NCI-H1092 (cell line): ENCODE measurements at regions not wholly inside any gene's neighbourhood (a gene's known extent, or its start where the extent isn't known, plus 50 kb on each side); places are given as distances from the start of the nearest gene placed in this dataset.
"Not testable (repeated sequence)": the region's sequence is repeated elsewhere in the genome, so short reads cannot be mapped to it uniquely, and the experiment has no call there.

Experiments
- DNase-seq: peaks from one replicate; lab custom pipeline; 2025; lab: John Stamatoyannopoulos, UW

DNA sequence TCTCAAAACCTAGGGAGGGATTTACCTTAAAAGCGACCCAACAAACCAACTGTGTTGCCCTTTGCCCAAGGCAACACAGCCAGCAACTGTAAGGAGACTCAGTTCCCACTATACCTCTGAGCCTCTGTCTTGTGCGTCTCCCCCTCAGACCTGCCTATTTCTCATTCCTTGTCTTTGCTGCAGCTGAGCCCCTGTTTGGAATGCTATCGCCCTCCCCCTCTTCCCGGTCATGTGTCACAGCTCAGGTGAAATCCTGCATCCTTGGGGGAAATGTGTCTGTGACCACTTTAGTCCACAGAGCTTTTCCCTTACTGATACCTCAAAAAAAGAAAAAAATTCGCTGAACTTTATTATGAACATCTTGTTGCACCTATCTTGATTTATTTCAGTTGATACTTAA is 52.0 kb upstream of the LRIG1 start:
- no peak for DNase-seq

DNA sequence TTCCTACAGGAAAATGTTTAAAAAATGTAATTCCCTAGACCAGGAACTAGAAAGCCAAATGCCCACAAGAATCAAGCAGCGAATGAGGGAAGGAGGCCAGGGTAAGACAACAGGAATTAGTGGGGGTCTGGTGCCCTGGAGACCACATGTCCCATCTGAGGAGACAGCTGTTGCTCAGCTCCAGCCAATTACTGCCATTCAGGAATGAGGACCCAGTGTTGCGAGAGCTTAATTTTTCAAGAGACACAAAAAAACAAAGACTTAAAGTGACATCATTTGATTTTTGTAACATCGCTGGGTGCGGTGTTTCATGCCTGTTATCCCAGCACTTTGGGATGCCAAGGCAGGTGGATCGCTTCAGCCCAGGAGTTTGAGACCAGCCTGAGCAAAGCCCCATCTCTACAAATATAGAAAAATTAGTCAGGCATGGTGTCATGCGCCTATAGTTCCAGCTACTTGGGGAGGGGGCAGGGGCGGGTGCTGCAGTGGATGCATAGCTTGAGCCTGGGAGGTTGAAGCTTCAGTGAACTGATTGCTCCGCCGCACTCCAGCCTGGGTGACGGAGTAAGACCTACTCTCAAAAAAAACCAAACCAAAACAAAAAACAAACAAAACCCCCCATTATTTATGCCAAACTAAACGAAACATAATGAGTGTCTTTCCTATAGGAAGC is 52.8 kb upstream of the LRIG1 start:
- no peak for DNase-seq

DNA sequence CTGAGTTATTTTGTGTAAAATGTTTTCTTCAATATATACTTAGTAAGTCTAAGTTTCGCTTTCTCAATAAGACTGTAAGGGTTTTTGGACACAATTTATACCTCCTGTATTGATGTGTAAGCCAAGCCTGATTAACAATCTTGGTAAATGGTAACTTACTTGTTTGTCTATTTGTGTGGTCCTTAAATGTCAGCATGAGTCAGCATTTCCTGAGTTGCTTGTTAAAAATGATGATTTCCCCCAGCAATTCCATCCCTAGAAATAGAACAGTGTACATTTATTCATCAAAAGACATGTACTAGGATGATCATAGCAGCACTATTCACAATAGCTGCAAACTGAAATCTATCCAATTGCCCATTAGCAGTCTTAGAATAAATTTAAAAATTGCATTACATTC is 53.4 kb upstream of the LRIG1 start:
- no peak for DNase-seq

DNA sequence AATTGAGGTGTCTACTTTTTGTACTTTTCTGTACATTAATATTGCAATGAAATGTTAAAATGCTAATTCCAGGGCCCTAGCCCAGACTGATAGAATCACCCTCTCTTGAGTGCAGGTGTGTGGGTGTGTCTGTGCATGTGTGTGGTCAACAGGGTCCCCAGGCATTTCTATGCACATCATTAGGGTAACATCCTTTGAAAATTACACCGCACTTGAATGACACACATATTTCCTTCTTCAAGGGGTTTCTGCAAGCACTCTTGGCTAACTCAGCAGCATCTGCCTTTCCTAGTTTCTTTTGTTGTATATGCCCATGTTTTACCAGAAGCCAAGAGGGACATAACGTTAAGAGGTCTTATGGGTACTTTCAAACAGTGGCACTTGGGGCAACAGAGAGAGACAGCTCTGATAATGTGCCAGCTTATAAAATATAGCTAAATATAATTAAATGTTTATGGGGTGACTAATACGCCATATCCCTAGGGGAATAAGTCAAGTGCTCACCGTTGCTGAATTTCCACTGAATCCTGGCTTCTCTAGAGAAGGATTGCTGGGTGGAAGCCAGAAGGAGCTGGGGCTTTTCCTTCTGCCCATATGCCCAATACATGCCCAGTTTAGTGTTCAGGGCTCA is 54.5 kb upstream of the LRIG1 start:
- no peak for DNase-seq

DNA sequence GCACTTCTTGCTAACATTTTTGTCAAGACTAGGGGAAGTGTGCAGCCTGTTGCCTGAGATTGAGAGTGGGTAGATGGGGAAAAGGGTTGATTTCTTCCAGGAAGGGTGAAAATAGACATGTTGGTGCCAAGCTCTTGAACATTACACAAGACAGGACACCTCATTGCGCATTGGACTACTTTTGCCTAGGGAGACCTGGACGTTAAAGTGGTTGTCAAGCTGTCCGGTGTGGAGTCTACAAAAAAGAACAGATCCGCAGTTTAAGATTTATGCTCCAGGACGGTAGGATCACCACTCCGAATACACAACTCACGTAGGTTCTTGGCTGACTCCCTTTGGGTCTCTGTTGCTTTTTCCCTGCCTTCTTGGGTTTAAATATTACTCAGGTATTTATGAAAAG is 56.3 kb upstream of the LRIG1 start:
- no peak for DNase-seq

DNA sequence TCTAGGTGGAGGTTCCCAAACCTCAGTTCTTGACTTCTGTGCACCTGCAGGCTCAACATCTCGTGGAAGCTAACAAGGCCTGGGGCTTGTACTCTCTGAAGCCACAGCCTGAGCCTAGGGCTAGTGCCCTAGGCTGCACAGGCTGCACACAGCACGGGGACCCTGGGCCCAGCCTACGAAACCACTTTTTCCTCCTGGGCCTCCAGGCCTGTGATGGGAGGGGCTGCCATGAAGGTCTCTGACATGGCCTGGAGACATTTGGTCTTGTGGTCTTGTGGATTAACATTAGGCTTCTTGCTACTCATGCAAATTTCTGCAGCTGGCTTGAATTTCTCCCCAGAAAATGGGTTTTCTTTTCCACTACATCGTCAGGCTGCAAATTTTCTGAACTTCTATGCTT is 59.1 kb upstream of the LRIG1 start:
- DNase-seq = not testable (repeated sequence)

DNA sequence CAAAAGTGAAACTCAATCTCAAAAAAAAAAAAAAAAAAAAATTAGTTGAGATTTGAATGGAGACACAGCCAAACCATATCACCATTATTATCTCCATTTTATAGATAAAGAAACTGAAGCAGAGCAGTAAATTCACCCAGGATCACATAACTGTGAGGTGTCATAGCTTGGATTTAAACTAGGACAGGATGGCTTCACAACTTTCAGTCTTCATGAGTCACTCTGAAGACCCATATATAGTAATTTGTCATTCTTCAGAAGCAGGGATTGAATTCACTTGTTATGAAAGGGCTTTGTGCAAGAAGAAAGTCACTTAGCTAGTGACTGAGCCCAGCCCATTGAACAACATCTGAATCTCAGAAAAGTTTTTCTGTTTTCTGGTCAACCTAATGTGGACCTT is 60.5 kb upstream of the LRIG1 start:
- no peak for DNase-seq

DNA sequence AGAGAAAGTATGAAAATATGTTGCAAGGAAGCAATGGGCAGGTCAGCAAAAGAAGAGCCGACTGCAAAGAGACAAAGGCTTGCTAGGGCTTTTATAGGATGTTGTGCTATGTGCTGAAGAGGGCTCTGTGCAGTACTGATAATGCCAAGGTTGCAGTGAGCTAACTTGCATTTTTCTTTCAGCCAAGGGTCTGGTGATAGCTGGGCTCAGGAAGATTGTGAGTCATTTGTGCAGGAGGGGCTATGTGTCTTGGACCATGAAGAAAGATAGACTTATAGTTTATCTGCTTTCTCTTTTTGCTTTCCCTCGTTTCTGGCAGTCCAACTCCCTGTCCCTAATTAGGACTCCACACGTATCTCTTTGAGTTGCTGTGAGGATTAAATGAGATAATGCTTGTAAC is 64.5 kb upstream of the LRIG1 start:
- DNase-seq = no peak

DNA sequence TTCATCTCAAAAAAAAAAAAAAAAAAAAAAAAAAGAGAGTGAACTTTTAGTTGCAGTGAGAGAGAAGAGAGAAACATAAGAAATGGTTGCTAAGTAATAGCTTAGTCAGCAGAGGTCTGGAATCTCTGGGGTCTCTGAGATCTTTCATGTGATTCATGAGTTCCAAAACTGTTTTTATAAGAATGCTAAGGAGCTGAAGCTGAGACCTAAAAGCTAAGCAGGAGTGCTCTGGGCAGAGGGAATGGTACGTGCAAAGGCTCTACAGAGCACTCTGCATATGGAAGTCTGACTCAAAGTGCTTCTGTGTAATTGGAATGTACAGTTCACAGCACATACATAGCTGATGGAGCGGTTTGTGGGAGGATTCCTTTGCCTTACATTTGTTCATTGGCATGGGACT is 66.3 kb upstream of the LRIG1 start:
- no peak for DNase-seq

DNA sequence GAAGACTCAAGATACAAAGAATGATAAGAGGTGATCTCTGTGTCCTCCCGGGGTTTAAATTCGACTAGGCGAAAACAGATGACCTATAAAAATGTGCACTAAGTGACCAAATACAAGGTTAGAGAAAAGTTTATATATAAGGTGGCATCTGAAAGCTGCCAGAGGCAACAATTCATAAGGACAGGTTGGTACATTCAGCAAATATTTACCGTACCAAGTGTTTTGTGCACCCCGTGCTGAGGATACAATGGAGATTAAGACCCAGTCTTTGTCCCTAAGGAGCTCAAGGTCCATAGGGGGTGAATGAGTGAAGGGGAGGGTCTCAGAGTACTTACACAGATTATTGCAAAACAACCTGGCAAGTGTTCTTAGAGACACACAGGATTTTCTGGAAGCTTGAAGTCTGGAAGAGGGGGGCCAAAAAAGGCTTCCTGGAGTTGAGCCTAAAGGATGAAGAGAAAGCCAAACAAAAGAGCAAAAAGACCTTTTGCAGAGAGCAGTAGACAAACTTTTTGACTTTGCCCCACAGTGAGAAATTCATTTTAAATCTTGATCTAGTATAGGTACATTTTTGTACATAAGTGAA is 71.4 kb upstream of the LRIG1 start:
- no peak for DNase-seq

DNA sequence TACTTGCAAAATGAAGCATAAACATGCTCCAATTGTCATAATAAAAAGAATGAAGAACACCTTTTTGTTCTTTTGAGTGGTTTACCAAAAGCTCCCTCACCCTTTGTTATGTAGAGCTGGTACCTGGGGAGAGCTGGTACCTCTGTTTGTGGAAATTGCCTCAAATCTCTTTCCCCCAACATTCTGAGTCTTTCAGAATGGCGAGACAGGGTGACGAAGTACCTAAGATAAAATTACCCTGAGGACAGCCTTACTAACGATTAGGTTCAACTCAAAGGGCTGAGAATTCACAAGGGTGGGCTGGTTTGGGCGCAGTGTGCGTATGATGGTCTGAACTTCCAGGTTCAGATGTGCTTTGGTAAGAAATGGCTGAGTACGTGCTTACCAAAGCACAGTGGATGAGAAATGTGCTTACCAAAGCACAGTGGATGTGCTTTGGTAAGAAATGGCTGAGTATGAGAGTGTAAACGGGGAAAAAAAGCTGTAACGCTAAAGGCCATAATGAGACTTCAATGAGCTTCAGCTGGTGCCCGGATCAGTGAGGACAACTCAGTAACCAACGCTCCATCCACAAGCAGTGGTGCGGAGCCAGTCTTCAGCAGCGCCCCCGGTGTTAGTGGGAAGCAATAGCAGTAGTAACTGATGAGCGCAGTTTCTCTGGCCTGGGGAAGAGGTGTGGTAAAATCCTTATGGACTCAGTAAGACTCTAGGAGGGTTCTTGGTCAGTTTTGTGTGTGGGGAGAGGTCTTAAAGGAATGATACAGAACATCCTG is 72.3 kb upstream of the LRIG1 start:
- DNase-seq = no peak

DNA sequence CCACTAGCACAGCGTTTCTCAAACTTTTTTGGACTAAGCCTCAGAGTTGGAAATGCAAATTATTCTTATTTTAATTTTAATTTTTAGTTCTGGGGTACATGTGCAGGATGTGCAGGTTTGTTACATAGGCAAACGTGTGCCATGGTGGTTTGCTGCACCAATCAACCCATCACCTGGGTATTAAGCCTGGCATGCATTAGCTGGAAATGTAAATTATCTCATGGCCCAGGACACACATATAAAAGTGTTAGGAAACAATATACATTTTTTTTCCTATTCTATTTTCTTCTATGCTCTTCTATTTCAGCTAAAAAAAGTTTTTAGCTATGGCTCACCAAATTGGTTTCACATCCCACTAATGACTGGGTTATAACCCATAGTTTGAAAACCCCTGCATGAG is 73.3 kb upstream of the LRIG1 start:
- DNase-seq = no peak

DNA sequence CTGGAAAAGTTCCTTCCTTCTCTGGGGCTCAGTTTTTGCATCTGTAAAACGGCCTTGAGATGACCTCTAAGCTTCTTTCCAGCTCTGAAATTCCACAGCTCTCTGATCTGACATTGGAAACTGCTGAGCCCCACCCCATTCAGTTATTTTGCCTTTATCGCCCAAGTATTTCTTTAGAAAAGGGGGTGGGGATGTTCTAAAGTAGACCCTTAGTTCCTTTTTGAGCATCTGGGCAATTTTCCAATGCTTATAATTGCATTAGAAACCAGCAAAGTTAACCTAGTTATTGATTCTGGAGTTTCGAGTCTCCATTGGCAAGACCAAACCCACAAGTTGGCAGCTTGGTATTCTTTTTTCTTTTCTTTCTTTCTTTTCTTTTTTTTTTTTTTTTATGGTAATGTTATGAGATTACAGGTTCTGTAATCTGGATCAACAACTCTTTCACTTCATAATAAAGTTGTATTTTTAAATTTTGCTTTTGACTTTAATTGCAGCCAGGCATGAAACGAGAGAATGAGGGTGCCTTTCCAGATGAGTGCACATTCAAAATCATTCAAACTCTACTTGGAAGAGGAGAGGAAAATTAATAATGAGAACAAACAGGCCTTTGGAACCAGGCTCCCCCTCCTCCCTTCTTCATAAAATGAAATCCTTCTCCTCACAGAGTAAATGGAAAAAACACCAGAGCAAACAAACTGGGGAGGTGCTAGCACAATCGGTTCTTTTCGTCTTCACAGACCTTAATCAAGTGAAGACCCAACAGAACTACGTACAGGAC is 76.8 kb upstream of the LRIG1 start:
- no peak for DNase-seq

DNA sequence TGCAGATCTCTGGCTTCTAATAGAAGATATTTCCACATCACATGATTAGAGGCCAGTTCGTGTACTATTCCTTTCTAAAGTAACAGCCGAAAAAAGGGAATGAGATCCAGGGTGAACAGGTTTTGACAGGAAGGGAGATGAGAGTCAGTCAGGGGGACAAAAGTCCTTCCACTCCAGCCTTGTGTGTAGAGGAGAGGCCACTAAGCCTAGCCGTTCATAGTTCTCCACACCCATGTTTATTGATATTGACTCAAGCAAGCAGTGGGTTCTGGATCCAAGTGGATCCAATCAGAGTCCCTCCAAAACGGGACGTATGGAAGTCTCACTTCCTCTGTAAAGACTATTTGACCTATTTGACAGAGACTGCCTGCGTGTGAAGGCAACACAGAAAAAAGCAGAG is 80.4 kb upstream of the LRIG1 start:
- no peak for DNase-seq

DNA sequence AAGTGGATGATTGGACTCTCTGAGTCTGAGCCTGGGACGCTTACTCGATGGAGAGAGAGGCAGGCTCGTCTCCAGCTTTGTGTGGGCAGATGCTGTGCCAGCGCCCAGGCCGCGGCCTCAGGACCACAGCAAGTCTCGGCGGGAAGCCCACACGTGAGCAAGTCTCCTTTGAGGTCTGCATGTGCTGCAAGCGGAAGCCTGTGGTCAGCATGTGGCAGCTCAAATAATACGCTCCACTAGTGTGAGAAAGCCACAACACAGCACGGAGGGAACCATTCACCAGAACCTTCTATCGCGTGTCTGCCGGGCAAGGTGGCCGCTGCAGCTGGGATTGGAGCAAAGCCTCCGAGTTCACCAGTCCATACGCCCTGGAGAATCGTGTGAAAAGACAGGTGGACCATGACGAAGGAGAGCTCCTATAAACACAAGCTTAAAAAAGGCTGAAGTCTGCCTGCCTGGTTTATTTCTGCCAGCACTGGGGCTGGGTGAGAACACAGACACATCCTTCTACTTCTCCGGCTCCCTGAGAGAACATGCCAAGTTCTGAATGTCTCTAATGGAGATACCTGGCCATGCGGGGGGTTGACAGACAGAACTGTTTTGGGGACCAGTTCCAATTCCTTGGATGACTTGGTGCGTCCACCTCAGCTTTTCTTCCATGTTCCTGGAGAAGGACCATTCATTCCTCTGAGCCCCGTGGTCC is 82.0 kb upstream of the LRIG1 start:
- DNase-seq = no peak

DNA sequence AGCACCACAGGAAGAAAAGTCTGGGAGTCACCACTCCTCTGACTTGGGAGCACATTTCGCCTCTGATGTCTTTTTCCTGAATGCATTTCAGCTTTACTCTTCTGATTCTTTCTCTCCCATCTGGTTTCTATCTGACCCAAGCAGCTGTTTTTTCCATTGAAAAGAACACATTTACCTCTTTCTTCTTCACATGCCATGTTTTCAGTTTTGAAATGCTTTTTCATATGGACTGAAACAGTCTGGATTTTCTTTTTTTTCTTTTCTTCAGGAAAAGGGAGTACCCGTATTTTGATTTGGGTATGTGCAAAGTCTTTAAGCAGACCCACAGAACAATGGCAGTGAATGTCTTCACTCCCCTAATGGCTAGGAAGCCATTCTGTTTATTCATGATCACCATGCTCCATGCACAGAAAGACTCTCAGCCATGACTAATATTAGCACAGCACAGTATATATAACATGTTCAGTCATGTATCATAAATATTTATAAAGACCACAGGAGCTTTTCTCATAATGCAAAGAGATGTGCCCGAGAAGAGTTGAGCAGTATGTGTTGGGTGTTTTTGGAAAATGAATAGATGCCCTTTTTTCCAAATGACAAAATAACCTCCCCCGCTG is 82.7 kb upstream of the LRIG1 start:
- DNase-seq = no peak

DNA sequence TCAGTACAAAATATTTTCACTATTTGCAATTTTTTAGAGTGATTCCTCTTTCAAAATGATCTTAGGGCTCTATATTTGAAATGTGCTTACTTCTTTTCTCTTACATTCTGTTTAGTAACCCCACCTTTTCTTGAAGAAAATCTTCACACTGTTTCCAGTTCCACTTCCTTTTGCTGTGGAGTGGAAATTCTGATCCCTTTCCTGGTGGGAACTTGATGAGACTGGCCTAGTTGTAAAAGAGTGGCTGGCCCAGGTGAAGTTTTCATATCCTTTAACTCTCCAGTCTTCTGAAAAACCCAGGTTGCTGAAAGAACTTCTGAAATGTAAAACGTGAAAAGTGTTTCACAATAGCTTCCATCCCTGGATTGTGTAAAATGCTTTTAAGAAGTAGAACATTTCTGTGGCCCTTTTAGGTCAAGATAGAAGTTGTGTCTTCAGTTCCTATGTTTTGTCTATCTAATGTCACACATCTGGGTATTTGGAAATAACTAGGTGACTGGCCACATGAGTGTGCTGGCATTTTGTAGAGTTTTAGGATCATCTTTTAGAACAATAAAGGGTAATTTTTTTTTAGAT is 84.8 kb upstream of the LRIG1 start:
- no peak for DNase-seq

DNA sequence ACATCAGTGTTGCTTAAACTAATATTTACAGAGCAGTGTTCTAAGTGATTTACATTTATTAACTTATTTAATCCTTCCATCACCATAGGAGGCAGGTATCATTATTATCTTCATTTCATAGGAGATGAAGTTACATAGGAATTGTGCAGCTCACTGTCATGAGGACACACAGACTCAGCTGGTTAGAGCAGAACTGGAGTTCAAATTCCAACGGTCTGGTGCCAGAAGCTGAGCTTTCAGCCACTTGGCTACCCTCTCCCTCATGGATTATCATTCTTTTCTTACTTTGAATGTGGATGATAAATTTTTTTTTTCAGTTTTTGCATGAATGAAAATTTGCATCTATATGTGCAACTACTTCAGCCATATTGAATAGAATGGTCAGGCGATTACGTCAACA is 86.0 kb upstream of the LRIG1 start:
- DNase-seq = no peak

DNA sequence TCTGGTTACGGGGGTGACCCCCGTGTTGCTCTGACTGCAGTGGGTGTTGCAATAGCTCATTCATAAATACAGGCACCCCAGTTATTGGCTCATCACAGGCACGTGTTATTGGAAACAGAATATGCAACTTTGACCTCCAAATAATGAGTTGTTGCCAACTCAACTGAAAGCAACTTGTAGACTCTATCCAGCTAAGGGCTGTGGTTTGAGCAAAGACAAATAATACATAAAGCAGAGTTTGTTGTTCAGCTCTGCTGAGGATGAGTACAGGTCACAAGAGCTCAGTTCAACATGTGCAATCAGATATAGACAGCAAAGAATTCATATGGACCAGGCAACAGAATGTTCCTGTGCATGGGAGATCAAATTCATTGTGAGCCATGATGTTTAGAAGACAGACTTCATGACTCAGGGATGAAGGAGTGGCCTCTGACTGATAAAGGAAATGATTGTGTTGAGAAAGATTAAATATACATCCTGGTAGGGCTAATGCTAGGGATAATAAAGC is 87.6 kb upstream of the LRIG1 start:
- DNase-seq = no peak

DNA sequence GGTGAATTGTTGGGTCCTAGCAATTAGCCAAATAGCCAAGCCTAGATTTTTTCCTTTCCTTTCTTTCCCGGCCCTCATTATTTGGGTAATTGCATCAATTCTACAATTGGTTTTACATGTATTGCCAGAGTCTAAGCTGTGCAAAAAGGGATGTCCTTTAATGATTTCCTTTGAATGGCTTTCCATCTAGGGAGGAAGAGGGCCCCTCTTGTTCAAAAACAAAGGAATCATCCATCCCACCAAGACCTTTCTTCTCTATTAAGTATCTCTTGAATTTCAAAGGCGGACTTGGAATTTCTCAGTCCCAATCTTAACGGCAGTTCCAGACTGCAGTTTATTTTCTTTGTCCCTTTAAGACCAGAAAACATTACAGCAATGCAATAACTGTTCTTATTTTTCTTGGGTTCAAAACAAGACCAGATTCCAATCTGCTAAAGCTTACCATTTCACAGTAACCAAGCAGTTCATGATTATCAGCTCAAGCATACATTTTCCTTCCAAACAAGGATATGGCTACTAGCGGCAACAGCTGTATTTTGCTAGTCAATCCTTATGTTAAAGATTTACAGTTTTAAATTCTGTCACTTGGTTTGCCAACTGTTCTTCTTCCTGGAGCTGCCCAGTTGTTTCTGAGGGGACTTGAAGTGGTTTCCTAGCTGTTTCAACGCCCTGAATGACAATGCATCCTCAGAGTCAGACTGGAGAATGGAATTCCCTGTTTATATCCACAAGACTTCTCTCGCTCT is 91.4 kb upstream of the LRIG1 start:
- DNase-seq = no peak
